ENCODE measurements at regions not wholly inside any gene's neighbourhood (a gene's known extent, or its start where the extent isn't known, plus 50 kb on each side); places are given as distances from the start of the nearest gene placed in this dataset.

DNA sequence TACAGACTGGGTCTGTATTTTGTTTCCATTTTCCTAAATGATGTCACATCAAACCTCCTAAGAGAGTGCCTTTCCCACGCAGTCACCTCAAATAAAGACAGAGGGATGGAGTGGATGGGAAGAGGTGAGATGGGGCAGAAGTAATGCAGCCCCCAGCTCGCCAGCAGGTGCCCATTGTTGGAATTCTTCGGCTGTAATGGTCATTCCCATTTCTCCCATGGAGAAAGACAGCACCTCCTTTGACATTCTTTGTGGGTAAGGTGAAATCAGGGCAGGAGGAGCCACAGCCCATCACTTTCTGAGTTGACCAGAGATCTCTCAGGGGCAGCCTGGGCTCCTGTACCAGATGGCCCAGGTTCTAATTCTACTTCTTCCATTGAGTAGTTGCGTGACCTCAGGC lies 84.4 kb upstream of the NR2F2 start:
- TF ChIP-seq, protein P1, sequence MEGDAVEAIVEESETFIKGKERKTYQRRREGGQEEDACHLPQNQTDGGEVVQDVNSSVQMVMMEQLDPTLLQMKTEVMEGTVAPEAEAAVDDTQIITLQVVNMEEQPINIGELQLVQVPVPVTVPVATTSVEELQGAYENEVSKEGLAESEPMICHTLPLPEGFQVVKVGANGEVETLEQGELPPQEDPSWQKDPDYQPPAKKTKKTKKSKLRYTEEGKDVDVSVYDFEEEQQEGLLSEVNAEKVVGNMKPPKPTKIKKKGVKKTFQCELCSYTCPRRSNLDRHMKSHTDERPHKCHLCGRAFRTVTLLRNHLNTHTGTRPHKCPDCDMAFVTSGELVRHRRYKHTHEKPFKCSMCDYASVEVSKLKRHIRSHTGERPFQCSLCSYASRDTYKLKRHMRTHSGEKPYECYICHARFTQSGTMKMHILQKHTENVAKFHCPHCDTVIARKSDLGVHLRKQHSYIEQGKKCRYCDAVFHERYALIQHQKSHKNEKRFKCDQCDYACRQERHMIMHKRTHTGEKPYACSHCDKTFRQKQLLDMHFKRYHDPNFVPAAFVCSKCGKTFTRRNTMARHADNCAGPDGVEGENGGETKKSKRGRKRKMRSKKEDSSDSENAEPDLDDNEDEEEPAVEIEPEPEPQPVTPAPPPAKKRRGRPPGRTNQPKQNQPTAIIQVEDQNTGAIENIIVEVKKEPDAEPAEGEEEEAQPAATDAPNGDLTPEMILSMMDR (IDR thresholded peaks at IDR 0.05) = no peak

DNA sequence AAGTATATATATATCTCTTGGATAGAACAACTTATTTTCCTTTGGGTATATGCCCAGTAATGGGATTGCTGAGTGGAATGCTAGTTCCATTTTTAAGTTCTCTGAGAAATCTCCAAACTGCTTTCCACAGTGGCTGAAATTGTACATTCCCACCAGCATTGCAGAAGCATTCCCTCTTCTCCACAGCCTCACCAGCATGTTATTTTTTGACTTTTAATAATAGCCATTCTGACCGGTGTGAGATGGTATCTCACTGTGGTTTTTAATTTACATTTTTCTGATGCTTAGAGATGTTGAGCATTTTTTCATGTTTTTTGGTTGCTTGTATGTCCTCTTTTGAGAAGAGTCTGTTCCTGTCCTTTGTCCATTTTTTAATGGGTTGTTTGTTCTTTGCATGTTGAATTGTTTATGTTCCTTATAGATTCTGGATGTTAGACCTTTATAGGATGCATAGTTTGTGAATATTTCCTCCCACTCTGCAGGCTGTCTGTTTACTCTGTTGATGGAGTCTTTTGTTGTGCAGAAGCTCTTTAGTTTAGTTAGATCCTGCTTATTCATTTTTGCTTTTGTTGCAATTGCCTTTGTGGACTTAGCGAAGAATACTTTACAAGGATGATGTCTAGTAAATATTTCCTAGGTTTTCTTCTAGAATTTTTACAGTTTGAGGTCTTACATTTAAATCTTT lies 82.7 kb upstream of the NR2F2 start:
- TF ChIP-seq, protein P1 (IDR thresholded peaks at IDR 0.05) = no peak

DNA sequence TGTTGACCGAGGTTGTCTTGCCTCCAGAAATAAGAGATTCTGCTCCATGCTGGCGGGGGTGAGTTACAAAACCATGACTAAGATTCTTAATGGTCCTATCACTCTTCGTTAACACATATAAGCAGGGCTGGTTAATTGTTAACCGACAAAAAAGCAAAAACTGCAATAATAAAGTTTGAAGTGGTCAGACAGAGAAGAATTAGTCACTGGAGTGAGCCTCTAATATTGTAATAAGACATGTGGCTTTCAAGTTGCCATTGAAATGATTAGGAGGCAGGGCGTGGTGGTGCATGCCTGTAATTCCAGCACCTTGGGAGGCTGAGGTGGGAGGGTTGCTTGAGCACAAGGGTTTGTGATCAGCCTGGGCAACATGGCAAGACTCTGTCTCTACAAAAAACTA lies 78.4 kb upstream of the NR2F2 start:
- TF ChIP-seq, protein P1 (IDR thresholded peaks at IDR 0.05) = no peak

DNA sequence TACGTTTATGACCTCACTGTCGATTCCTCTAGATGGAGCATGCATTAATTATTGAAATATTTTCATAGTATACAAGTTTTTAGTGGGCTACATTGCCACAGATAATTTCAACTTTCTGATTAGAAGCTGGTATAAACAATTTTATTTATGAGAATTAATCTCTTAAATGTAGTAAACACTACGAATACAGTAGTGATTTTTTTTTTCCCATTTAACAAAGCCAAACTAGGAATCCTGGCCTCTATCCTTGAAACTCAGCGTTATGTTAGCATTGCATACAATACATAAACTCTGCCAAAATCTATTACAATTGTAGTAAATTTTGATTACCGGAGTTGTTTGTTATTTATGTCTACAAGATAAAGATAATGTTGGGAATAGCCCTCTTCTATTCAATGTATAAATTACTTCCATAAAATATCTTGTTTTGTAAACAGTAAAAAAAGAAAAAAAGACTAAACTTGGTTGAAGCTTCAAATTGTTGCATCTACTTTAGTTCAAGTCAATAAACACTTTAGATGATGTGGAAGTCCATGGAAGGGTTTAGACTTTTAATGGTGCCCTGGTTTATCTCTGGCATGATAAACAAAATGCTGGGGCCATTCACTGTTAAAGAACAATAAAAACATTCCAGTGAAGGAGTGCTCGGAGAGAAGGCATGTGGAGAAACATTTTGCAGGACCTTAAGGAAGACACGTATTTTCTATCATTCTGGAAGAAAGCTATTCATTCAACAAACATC lies 77.3 kb upstream of the NR2F2 start:
- TF ChIP-seq, protein P1 (IDR thresholded peaks at IDR 0.05) = no peak

DNA sequence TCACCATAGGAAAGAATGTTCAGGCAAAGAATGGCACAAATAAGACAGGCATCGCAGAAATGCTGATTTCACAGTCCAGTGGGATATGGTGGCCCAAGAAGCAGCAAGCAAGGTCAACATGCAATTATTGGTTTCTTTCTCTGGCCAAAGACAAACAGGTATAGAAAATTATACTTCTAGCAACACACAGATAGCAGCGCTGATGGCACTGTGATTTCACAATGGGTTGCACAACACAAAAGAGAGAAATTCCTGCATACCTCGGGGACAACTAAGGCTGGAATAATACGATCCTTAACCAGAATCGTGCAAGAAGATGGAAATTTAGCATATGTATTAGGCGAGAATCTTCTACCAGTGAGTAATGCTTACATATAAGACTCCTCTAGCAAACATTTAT lies 76.3 kb upstream of the NR2F2 start:
- TF ChIP-seq, protein P1 (IDR thresholded peaks at IDR 0.05) = no peak

DNA sequence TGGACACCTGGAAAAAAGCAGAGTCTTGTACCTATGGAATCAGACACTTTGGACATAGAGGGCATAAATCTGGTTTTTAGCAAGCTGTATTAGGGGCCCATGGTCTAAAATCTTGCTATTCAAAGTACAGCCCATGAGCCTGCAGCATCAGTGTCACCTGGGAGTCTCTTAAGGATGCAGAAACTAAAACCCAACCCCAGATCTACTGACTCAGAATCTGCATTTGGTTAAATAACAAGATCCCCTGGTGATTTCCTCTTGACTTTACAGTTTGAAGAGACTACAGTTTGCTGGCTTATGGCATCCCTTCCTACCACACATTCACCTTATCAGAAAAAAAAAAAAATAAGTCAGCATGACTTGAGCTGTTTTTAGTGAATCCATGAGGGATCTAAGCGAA lies 74.9 kb upstream of the NR2F2 start:
- TF ChIP-seq, protein P1 (IDR thresholded peaks at IDR 0.05) = no peak

DNA sequence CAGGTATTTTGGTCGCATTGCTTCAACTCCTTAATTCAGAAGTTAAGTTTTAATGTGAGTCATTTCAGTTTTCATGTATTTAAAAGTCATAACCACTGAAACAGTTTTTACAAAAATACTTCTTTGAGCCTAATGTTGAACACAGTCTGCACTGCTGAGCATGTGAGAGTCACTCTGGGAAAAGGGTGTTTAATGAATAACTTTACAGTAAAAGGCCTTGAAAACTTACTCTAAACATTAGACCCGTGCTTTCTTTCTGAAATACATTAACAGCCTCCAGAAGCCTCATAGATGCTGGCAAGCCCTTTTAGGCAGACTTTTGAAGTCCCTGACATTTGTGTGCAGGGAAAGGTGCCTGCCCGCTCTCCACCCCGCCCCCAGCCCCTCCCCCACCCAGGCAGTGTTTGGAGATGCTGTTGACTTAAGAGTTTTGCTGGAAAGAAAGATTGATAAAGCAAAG lies 68.9 kb upstream of the NR2F2 start:
- TF ChIP-seq, protein P1 (IDR thresholded peaks at IDR 0.05) = no peak
